ENCODE measurements at regions not wholly inside any gene's neighbourhood (a gene's known extent, or its start where the extent isn't known, plus 50 kb on each side); places are given as distances from the start of the nearest gene placed in this dataset.
"Not testable (repeated sequence)": the region's sequence is repeated elsewhere in the genome, so short reads cannot be mapped to it uniquely, and the experiment has no call there.

- DNase-seq (ENCODE audit: low read depth, low spot score), result no peak
Measured at GRCh38 chr11:114929351-114930000, 251.1 kb downstream of the NXPE2 start.

- DNase-seq (ENCODE audit: low read depth, low spot score), result no peak
Measured at GRCh38 chr11:114938799-114939198, 260.5 kb downstream of the NXPE2 start.

- peak; percentile 57 for DNase-seq (ENCODE audit: low read depth, low spot score)
Measured at GRCh38 chr11:114942207-114942606, 263.9 kb downstream of the NXPE2 start.

- DNase-seq (ENCODE audit: low read depth, low spot score), result no peak
Measured at GRCh38 chr11:114949614-114950351, 271.5 kb downstream of the NXPE2 start.

- no peak for DNase-seq (ENCODE audit: low read depth, low spot score)
Measured at GRCh38 chr11:114953039-114953438, 274.7 kb downstream of the NXPE2 start.

GRCh38 chr11:114955923-114956322, 277.6 kb downstream of the NXPE2 start:
- DNase-seq (ENCODE audit: low read depth, low spot score), result no peak

GRCh38 chr11:114956566-114956965, 278.2 kb downstream of the NXPE2 start:
- DNase-seq (ENCODE audit: low read depth, low spot score), result no peak

- DNase-seq (ENCODE audit: low read depth, low spot score), result no peak
Measured at GRCh38 chr11:114959953-114960505, 281.7 kb downstream of the NXPE2 start.

GRCh38 chr11:114960819-114961218, 282.5 kb downstream of the NXPE2 start:
- not testable (repeated sequence) for DNase-seq (ENCODE audit: low read depth, low spot score)

- no peak for DNase-seq (ENCODE audit: low read depth, low spot score)
Measured at GRCh38 chr11:114964676-114965214, 286.4 kb downstream of the NXPE2 start.

- DNase-seq (ENCODE audit: low read depth, low spot score), result no peak
Measured at GRCh38 chr11:114970927-114971645, 292.8 kb downstream of the NXPE2 start.

- no peak for DNase-seq (ENCODE audit: low read depth, low spot score)
Measured at GRCh38 chr11:114972105-114972504, 293.8 kb downstream of the NXPE2 start.

GRCh38 chr11:114977651-114978050, 299.3 kb downstream of the NXPE2 start:
- DNase-seq (ENCODE audit: low read depth, low spot score), result no peak

- DNase-seq (ENCODE audit: low read depth, low spot score), result no peak
Measured at GRCh38 chr11:114982141-114982540, 303.8 kb downstream of the NXPE2 start.

- no peak for DNase-seq (ENCODE audit: low read depth, low spot score)
Measured at GRCh38 chr11:114984611-114985163, 306.4 kb downstream of the NXPE2 start.

GRCh38 chr11:114986365-114986764, 308.0 kb downstream of the NXPE2 start:
- DNase-seq (ENCODE audit: low read depth, low spot score), result no peak

- no peak for DNase-seq (ENCODE audit: low read depth, low spot score)
Measured at GRCh38 chr11:114987186-114987760, 308.9 kb downstream of the NXPE2 start.

- DNase-seq (ENCODE audit: low read depth, low spot score), result no peak
Measured at GRCh38 chr11:114988644-114989043, 310.3 kb downstream of the NXPE2 start.

GRCh38 chr11:114989536-114989935, 311.2 kb downstream of the NXPE2 start:
- DNase-seq (ENCODE audit: low read depth, low spot score), result no peak

GRCh38 chr11:115005663-115006062, 327.3 kb downstream of the NXPE2 start:
- no peak for DNase-seq (ENCODE audit: low read depth, low spot score)

- DNase-seq (ENCODE audit: low read depth, low spot score), result no peak
Measured at GRCh38 chr11:115007851-115008250, 329.5 kb downstream of the NXPE2 start.
